Activated gamma-delta T cell treated with Interleukin-2 at 50 U/mL for 16 hours (primary cell): ENCODE measurements at regions not wholly inside any gene's neighbourhood (a gene's known extent, or its start where the extent isn't known, plus 50 kb on each side); places are given as distances from the start of the nearest gene placed in this dataset.
"Not testable (repeated sequence)": the region's sequence is repeated elsewhere in the genome, so short reads cannot be mapped to it uniquely, and the experiment has no call there.

ENCODE experiments used
- DNase-seq: peaks from one replicate; pipeline ENCODE4 v3.0.0-alpha.2; 2020

- DNase-seq, result not testable (repeated sequence)
Observed at GRCh38 chr17:26936645-26937044, 357.3 kb upstream of the WSB1 start.

GRCh38 chr17:26937750-26938322 lies 356.1 kb upstream of the WSB1 start:
- DNase-seq, result not testable (repeated sequence)

GRCh38 chr17:26939755-26940154 lies 354.2 kb upstream of the WSB1 start:
- DNase-seq, result not testable (repeated sequence)

- not testable (repeated sequence) for DNase-seq
Observed at GRCh38 chr17:26940587-26940986, 353.3 kb upstream of the WSB1 start.

GRCh38 chr17:26962255-26963162 lies 331.4 kb upstream of the WSB1 start:
- DNase-seq, result no peak

GRCh38 chr17:26963163-26963503 lies 330.8 kb upstream of the WSB1 start:
- DNase-seq, result no peak

- DNase-seq, result not testable (repeated sequence)
Observed at GRCh38 chr17:26965898-26966624, 327.9 kb upstream of the WSB1 start.

GRCh38 chr17:26966625-26967179 lies 327.2 kb upstream of the WSB1 start:
- not testable (repeated sequence) for DNase-seq

- not testable (repeated sequence) for DNase-seq
Observed at GRCh38 chr17:26981845-26982425, 312.0 kb upstream of the WSB1 start.

GRCh38 chr17:26982563-26982962 lies 311.4 kb upstream of the WSB1 start:
- DNase-seq, result not testable (repeated sequence)

- DNase-seq, result not testable (repeated sequence)
Observed at GRCh38 chr17:26987851-26988250, 306.1 kb upstream of the WSB1 start.

GRCh38 chr17:26994648-26995047 lies 299.3 kb upstream of the WSB1 start:
- DNase-seq, result not testable (repeated sequence)

GRCh38 chr17:26996146-26996916 lies 297.6 kb upstream of the WSB1 start:
- DNase-seq, result not testable (repeated sequence)

- DNase-seq, result not testable (repeated sequence)
Observed at GRCh38 chr17:27007734-27008531, 286.0 kb upstream of the WSB1 start.

GRCh38 chr17:27009087-27009486 lies 284.8 kb upstream of the WSB1 start:
- no peak for DNase-seq

- DNase-seq, result not testable (repeated sequence)
Observed at GRCh38 chr17:27010138-27010537, 283.8 kb upstream of the WSB1 start.

GRCh38 chr17:27030552-27030951 lies 263.4 kb upstream of the WSB1 start:
- not testable (repeated sequence) for DNase-seq

GRCh38 chr17:27038676-27039075 lies 255.2 kb upstream of the WSB1 start:
- DNase-seq, result no peak

- not testable (repeated sequence) for DNase-seq
Observed at GRCh38 chr17:27045039-27045438, 248.9 kb upstream of the WSB1 start.

GRCh38 chr17:27049104-27049784 lies 244.7 kb upstream of the WSB1 start:
- DNase-seq, result no peak

GRCh38 chr17:27065588-27065987 lies 228.3 kb upstream of the WSB1 start:
- no peak for DNase-seq
